ENCODE measurements at regions not wholly inside any gene's neighbourhood (a gene's known extent, or its start where the extent isn't known, plus 50 kb on each side); places are given as distances from the start of the nearest gene placed in this dataset.

- TF ChIP-seq POLR2A (IDR thresholded peaks at IDR 0.05) (no peak), CTCF (IDR thresholded peaks at IDR 0.05) (no peak), POLR2AphosphoS5 (IDR thresholded peaks at IDR 0.05) (no peak)
Observed at GRCh38 chr6:99016355-99016754, 68.6 kb upstream of the FBXL4 start.

All from transverse colon (tissue), 4 donors.